GM12878 (cell line): ENCODE measurements at regions not wholly inside any gene's neighbourhood (a gene's known extent, or its start where the extent isn't known, plus 50 kb on each side); places are given as distances from the start of the nearest gene placed in this dataset.

ENCODE experiments used
- ATAC-seq: fragments of 200-7000 bp; cut with Tn5 transposase; 3 replicates; pipeline ENCODE4 v1.9.1; 2020; ENCODE audit warnings: mild to moderate bottlenecking, moderate library complexity
- BruUV-seq: library from RNA; stranded (reverse); fragments of 400-500 nt; replicated peaks from 2 replicates; lab custom pipeline; 2021; lab: Mats Ljungman, UMichigan
- CTCF ChIA-PET: fragments of 300-600 bp; sonication (Branson Sonifier 250); formaldehyde crosslinking; extraction: SDS; loops from one replicate; lab custom pipeline; 2021; ENCODE audit warnings: inconsistent platforms; lab: Yijun Ruan, JAX
- POLR2A ChIA-PET: fragments of 350-600 bp; formaldehyde crosslinking; extraction: SDS; loops from one replicate; lab custom pipeline; 2021; ENCODE audit warnings: inconsistent platforms; lab: Charles Lee
- RAD21 ChIA-PET: fragments of 300-600 bp; sonication (Branson Sonifier 250); formaldehyde crosslinking; loops from one replicate; lab custom pipeline; 2023; ENCODE audit warnings: antibody characterized with exemption; ENCODE audit not compliant: unreplicated experiment; lab: Charles Lee
- SMC1A ChIA-PET: fragments of 300-600 bp; sonication (Branson Sonifier 250); formaldehyde crosslinking; loops from one replicate; lab custom pipeline; 2023; ENCODE audit not compliant: unreplicated experiment, uncharacterized antibody; lab: Charles Lee
- DNase-seq: peaks from one replicate; pipeline ENCODE4 v3.0.0-alpha.2; 2011; ENCODE audit warnings: low read depth, low spot score
- FAIRE-seq: peaks from 3 replicates; lab custom pipeline; 2011; peaks lifted over from hg19 to GRCh38; lab: Jason Lieb, UNC
- H2AFZ ChIP-seq: 2 replicates; pipeline ENCODE4 v1.6.0; 2011; ENCODE audit warnings: low read depth, low read length, control low read depth; ENCODE audit not compliant: control insufficient read depth
- H3K27ac ChIP-seq: 2 replicates; pipeline ENCODE4 v1.5.1; 2011; ENCODE audit warnings: control low read depth; ENCODE audit not compliant: control insufficient read depth, insufficient read depth
- H3K27me3 ChIP-seq, 2 experiments: replicated peaks in 1 of 2; 2 replicates each; pipeline versions ENCODE4 v1.6.0 to v1.6.1; 2011; ENCODE audit warnings: low read length in 1 of 2; ENCODE audit not compliant: control insufficient read depth in 2 of 2, insufficient read depth in 2 of 2
- H3K36me3 ChIP-seq, 2 experiments: 2 replicates each; pipeline ENCODE4 v1.5.1; 2011; ENCODE audit warnings: low read length in 1 of 2; ENCODE audit not compliant: control insufficient read depth in 2 of 2, insufficient read depth in 2 of 2
- H3K4me1 ChIP-seq: 2 replicates; pipeline ENCODE4 v1.6.1; 2011; ENCODE audit warnings: mild to moderate bottlenecking, low read length, moderate library complexity, mixed read lengths; ENCODE audit not compliant: control insufficient read depth, insufficient read depth
- H3K4me2 ChIP-seq: 2 replicates; pipeline ENCODE4 v1.6.0; 2011; ENCODE audit warnings: control low read depth; ENCODE audit not compliant: control insufficient read depth, insufficient read depth
- H3K4me3 ChIP-seq: fragments of 200-600 bp; sonication (generic); 2 replicates; pipeline ENCODE4 v1.5.1; 2016
- H3K79me2 ChIP-seq: 2 replicates; pipeline ENCODE4 v1.6.0; 2011; ENCODE audit warnings: low read length; ENCODE audit not compliant: control insufficient read depth, insufficient read depth
- H3K9ac ChIP-seq: 2 replicates; pipeline ENCODE4 v1.8.0; 2011; ENCODE audit warnings: low read length, control low read depth, mixed read lengths; ENCODE audit not compliant: control insufficient read depth, insufficient read depth
- H3K9me3 ChIP-seq: replicated peaks from 3 replicates; pipeline ENCODE4 v1.5.1; 2011; ENCODE audit warnings: mild to moderate bottlenecking, low read length; ENCODE audit not compliant: control insufficient read depth, insufficient read depth
- H4K20me1 ChIP-seq: 2 replicates; pipeline ENCODE4 v1.6.0; 2011; ENCODE audit not compliant: control insufficient read depth, insufficient read depth
- BACH1 ChIP-seq: fragments of 450-650 bp; IDR thresholded peaks from 2 replicates; pipeline ENCODE4 v1.6.1; 2017; ENCODE audit warnings: mild to moderate bottlenecking, borderline replicate concordance
- CHD2 ChIP-seq: IDR thresholded peaks from 2 replicates; pipeline ENCODE4 v1.6.1; 2011; ENCODE audit warnings: low read depth, low read length, improper control_type of control experiment, borderline replicate concordance
- CREM ChIP-seq: IDR thresholded peaks from 2 replicates; pipeline ENCODE4 v1.6.1; 2014; ENCODE audit warnings: antibody characterized with exemption, low read depth
- E2F4 ChIP-seq: IDR thresholded peaks from 2 replicates; pipeline ENCODE4 v1.6.1; 2012; ENCODE audit warnings: low read depth, low read length, improper control_type of control experiment
- ELK1 ChIP-seq: IDR thresholded peaks from 2 replicates; pipeline ENCODE4 v1.6.1; 2012; ENCODE audit warnings: low read depth, low read length, improper control_type of control experiment
- FOXM1 ChIP-seq: IDR thresholded peaks from 2 replicates; pipeline ENCODE4 v1.6.1; 2012; ENCODE audit warnings: low read depth, mild to moderate bottlenecking, inconsistent platforms, low read length, moderate library complexity
- HCFC1 ChIP-seq: fragments of 150-350 bp; IDR thresholded peaks from 2 replicates; pipeline ENCODE4 v1.6.1; 2014; ENCODE audit warnings: low read length
- NRF1 ChIP-seq: conservative IDR thresholded peaks from 2 replicates; pipeline ENCODE4 v1.6.1; 2011; ENCODE audit warnings: mild to moderate bottlenecking, low read depth, low read length, improper control_type of control experiment
- RFX5 ChIP-seq: IDR thresholded peaks from 2 replicates; pipeline ENCODE4 v1.6.1; 2011; ENCODE audit warnings: low read depth, low read length, improper control_type of control experiment
- TARDBP ChIP-seq: IDR thresholded peaks from 2 replicates; pipeline ENCODE4 v1.6.1; 2016; ENCODE audit warnings: borderline replicate concordance
- WRNIP1 ChIP-seq: IDR thresholded peaks from 2 replicates; pipeline ENCODE4 v1.6.1; 2011; ENCODE audit warnings: low read depth, low read length, improper control_type of control experiment, borderline replicate concordance
- ZSCAN29 ChIP-seq: fragments of 450-650 bp; IDR thresholded peaks from 2 replicates; pipeline ENCODE4 v1.6.1; 2017; ENCODE audit warnings: mild to moderate bottlenecking, moderate library complexity
- WGBS: methylation state at CpG from one replicate; pipeline ENCODE4 v1.1.6; 2016; ENCODE audit warnings: low lambda C conversion rate; ENCODE audit not compliant: insufficient replicate concordance, insufficient coverage; ENCODE audit errors: missing lambda C conversion rate; 5-methylcytosine and 5-hydroxymethylcytosine counted together
- in situ Hi-C: fragments of 300-500 bp; cut with MboI; formaldehyde crosslinking; loops from 9 replicates; pipeline ENCODE4 v1.14.3; 2018; ENCODE audit warnings: mixed read lengths
- intact Hi-C: fragments of 100-400 bp; cut with micrococcal nuclease; formaldehyde crosslinking; loops from one replicate; pipeline ENCODE4 v1.14.2; 2022; ENCODE audit not compliant: unreplicated experiment

- TF ChIP-seq NRF1: no peak
- no peak for TF ChIP-seq RFX5
- TF ChIP-seq WRNIP1: no peak
- TF ChIP-seq BACH1: no peak
Measured at GRCh38 chr3:63142681-63143080, 135.4 kb upstream of the SYNPR start (continued).

- ChIA-PET POLR2A (no interaction called here), CTCF (no interaction called here), SMC1A (interaction anchor here (0.7 kb wide), 1 partner anchor 26 kb away, joined by 3 read pairs; no protein-coding TSS in a partner anchor), RAD21 (no interaction called here)
- WGBS: 49% methylated on average over 4 of the region's 4 CpGs
- Histone ChIP-seq H2AFZ (no peak overlapping the region), H3K27me3 (no peaks in the 10 kb centered on the region), H3K9me3 (no peaks in the 10 kb centered on the region), H3K4me3 (no peak overlapping the region), H3K79me2 (no peaks in the 10 kb centered on the region), H3K4me1 (no peaks in the 10 kb centered on the region), H3K36me3 (no peaks in the 10 kb centered on the region), H3K27ac (no peak overlapping the region), H4K20me1 (no peaks in the 10 kb centered on the region), H3K4me2 (no peak overlapping the region), H3K9ac (no peak overlapping the region)
- intact Hi-C loops (no loop called here), in situ Hi-C loops (no loop called here)
- FAIRE-seq (no peak), DNase-seq (no peak), ATAC-seq (no peak)
- no peak for TF ChIP-seq ZSCAN29
- no peak for TF ChIP-seq CHD2
- TF ChIP-seq FOXM1: no peak
- TF ChIP-seq ELK1: no peak
- no peak for TF ChIP-seq HCFC1
- TF ChIP-seq CREM: no peak
- no peak for TF ChIP-seq E2F4
- no peak for TF ChIP-seq BACH1
- TF ChIP-seq TARDBP: no peak
- no TSS peak for BruUV-seq
Measured at GRCh38 chr3:63146154-63146553, 132.0 kb upstream of the SYNPR start.
